HepG2 (cell line): ENCODE measurements at regions not wholly inside any gene's neighbourhood (a gene's known extent, or its start where the extent isn't known, plus 50 kb on each side); places are given as distances from the start of the nearest gene placed in this dataset.

Source experiments
- ATAC-seq: fragments of 200-7000 bp; cut with Tn5 transposase; 3 replicates; pipeline ENCODE4 v1.9.1; 2020; ENCODE audit warnings: mild to moderate bottlenecking, moderate library complexity
- BruUV-seq: library from RNA; stranded (reverse); fragments of 400-500 nt; replicated peaks from 2 replicates; lab custom pipeline; 2021; lab: Mats Ljungman, UMichigan
- CTCF ChIA-PET: fragments of 300-600 bp; formaldehyde crosslinking; extraction: SDS; loops from one replicate; lab custom pipeline; 2021; ENCODE audit warnings: low total read pairs, inconsistent platforms, low intra/inter-chr PET ratio; lab: Yijun Ruan, JAX
- POLR2A ChIA-PET: fragments of 350-600 bp; sonication (Branson Sonifier 250); formaldehyde crosslinking; loops from one replicate; lab custom pipeline; 2020; ENCODE audit warnings: antibody characterized with exemption, inconsistent platforms; lab: Yijun Ruan, JAX
- DNase-seq: peaks from one replicate; pipeline ENCODE4 v3.0.0-alpha.2; 2015; ENCODE audit warnings: low spot score
- FAIRE-seq: peaks from 3 replicates; lab custom pipeline; 2011; peaks lifted over from hg19 to GRCh38; lab: Jason Lieb, UNC
- H2AFZ ChIP-seq: one replicate; pipeline ENCODE4 v1.6.1; 2011; ENCODE audit warnings: low read length, inconsistent platforms
- H3K27ac ChIP-seq: fragments of 300-600 bp; 3 replicates; pipeline ENCODE4 v1.8.0; 2011; ENCODE audit warnings: mixed run types, mild to moderate bottlenecking, mixed read lengths, low read length, inconsistent platforms; ENCODE audit not compliant: insufficient read depth; ENCODE audit errors: extremely low read length
- H3K27me3 ChIP-seq, 2 experiments: fragments of 200-600 bp in 1 of 2; 2 replicates in 1 of 2; 3 replicates in 1 of 2; pipeline versions ENCODE4 v1.6.0 to v1.8.0; 2011; ENCODE audit warnings: low read length in 2 of 2, mild to moderate bottlenecking in 2 of 2, moderate library complexity in 2 of 2, inconsistent platforms in 1 of 2; ENCODE audit not compliant: insufficient read depth in 2 of 2, control insufficient read depth in 1 of 2
- H3K36me3 ChIP-seq, 2 experiments: fragments of 200-600 bp in 1 of 2; replicated peaks in 1 of 2; 2 replicates in 1 of 2; 3 replicates in 1 of 2; pipeline versions ENCODE4 v1.5.1 to v1.8.0; 2011; ENCODE audit warnings: low read length in 2 of 2, inconsistent platforms in 1 of 2; ENCODE audit not compliant: insufficient read depth in 2 of 2, control insufficient read depth in 1 of 2
- H3K4me1 ChIP-seq: 2 replicates; pipeline ENCODE4 v1.5.1; 2012; ENCODE audit warnings: low read length, inconsistent platforms; ENCODE audit not compliant: insufficient read depth
- H3K4me2 ChIP-seq: 2 replicates; pipeline ENCODE4 v1.6.0; 2011; ENCODE audit warnings: low read depth, low read length, inconsistent platforms
- H3K4me3 ChIP-seq, 3 experiments: fragments of 200-600 bp in 1 of 3; sonication (generic), shearing (Covaris generic) in 1 of 3; replicated peaks in 1 of 3; 2 replicates each; pipeline ENCODE4 v1.5.1; 2011 to 2016; ENCODE audit warnings: low read length in 3 of 3, inconsistent platforms in 2 of 3, low read depth in 2 of 3, mild to moderate bottlenecking in 2 of 3, control low read depth in 1 of 3, mixed read lengths in 1 of 3; ENCODE audit not compliant: insufficient read depth in 1 of 3
- H3K79me2 ChIP-seq: one replicate; pipeline ENCODE4 v1.6.1; 2011; ENCODE audit warnings: low read length, inconsistent platforms; ENCODE audit not compliant: insufficient read depth
- H3K9ac ChIP-seq: 2 replicates; pipeline ENCODE4 v1.6.0; 2011; ENCODE audit warnings: mild to moderate bottlenecking, low read depth, low read length, inconsistent platforms; ENCODE audit not compliant: insufficient read depth
- H3K9me3 ChIP-seq: 2 replicates; pipeline ENCODE4 v1.5.1; 2012; ENCODE audit warnings: mild to moderate bottlenecking, low read length
- H4K20me1 ChIP-seq: 2 replicates; pipeline ENCODE4 v1.6.0; 2011; ENCODE audit warnings: inconsistent platforms, mild to moderate bottlenecking, low read length, moderate library complexity; ENCODE audit not compliant: insufficient read depth
- ATM ChIP-seq: fragments of 450-650 bp; IDR thresholded peaks from 2 replicates; pipeline ENCODE4 v1.7.1; 2017; ENCODE audit warnings: mild to moderate bottlenecking, borderline replicate concordance
- CBX2 ChIP-seq, 2 experiments: fragments of 200-600 bp in 1 of 2; sonication (generic); formaldehyde crosslinking in 1 of 2; IDR thresholded peaks; 2 replicates each; pipeline versions ENCODE4 v1.7.0 to v1.8.1; 2018 to 2022; ENCODE audit warnings: low read depth in 2 of 2, low read length in 1 of 2, mild to moderate bottlenecking in 1 of 2, missing genetic modification reagents in 1 of 2
- DNMT3B ChIP-seq: conservative IDR thresholded peaks from 2 replicates; pipeline ENCODE4 v1.6.1; 2016; ENCODE audit warnings: missing biosample characterization, control low read depth
- EHMT2 ChIP-seq: fragments of 200-600 bp; sonication (generic); IDR thresholded peaks from 2 replicates; pipeline ENCODE4 v1.7.0; 2017; ENCODE audit warnings: antibody characterized with exemption, low read depth, low read length, borderline replicate concordance
- MAZ ChIP-seq, 2 experiments: sonication (generic) in 1 of 2; formaldehyde crosslinking in 1 of 2; IDR thresholded peaks; 2 replicates each; pipeline versions ENCODE4 v1.5.0 to v1.6.1; 2012 to 2020; ENCODE audit warnings: low read depth in 2 of 2, mild to moderate bottlenecking in 2 of 2, borderline replicate concordance in 1 of 2, improper control_type of control experiment in 1 of 2, low read length in 1 of 2, missing genetic modification reagents in 1 of 2, moderate library complexity in 1 of 2
- MXD4 ChIP-seq: IDR thresholded peaks from 2 replicates; pipeline ENCODE4 v1.6.1; 2016; ENCODE audit warnings: mild to moderate bottlenecking, missing biosample characterization, missing genetic modification reagents
- NR2F2 ChIP-seq: IDR thresholded peaks from 2 replicates; pipeline ENCODE4 v1.6.1; 2012; ENCODE audit warnings: low read depth, inconsistent platforms, borderline replicate concordance
- PPARG ChIP-seq: conservative IDR thresholded peaks from 2 replicates; pipeline ENCODE4 v1.6.1; 2016; ENCODE audit warnings: missing biosample characterization, missing genetic modification reagents
- RXRA ChIP-seq: sonication (generic); formaldehyde crosslinking; IDR thresholded peaks from 2 replicates; pipeline ENCODE4 v1.5.1; 2020; ENCODE audit warnings: missing genetic modification reagents
- SOX6 ChIP-seq, 2 experiments: fragments of 450-650 bp in 1 of 2; sonication (generic) in 1 of 2; formaldehyde crosslinking in 1 of 2; IDR thresholded peaks; 2 replicates each; pipeline versions ENCODE4 v1.4.0 to v1.6.1; 2017 to 2020; ENCODE audit warnings: antibody characterized with exemption in 1 of 2, mild to moderate bottlenecking in 1 of 2, missing genetic modification reagents in 1 of 2
- TGIF2 ChIP-seq: IDR thresholded peaks from 2 replicates; pipeline ENCODE4 v1.6.1; 2016; ENCODE audit warnings: control low read depth, missing compliant biosample characterization
- TP53 ChIP-seq: sonication (generic); formaldehyde crosslinking; conservative IDR thresholded peaks from 2 replicates; pipeline ENCODE4 v1.4.0; 2020; ENCODE audit warnings: missing genetic modification reagents
- YY1 ChIP-seq: IDR thresholded peaks from 2 replicates; pipeline ENCODE4 v1.6.1; 2011; ENCODE audit warnings: low read length, low read depth, moderate library complexity, mild to moderate bottlenecking; ENCODE audit not compliant: insufficient read depth, insufficient replicate concordance
- ZBTB44 ChIP-seq: sonication (generic); formaldehyde crosslinking; IDR thresholded peaks from 2 replicates; pipeline ENCODE4 v1.4.0; 2020; ENCODE audit warnings: missing genetic modification reagents
- ZFYVE20 ChIP-seq: sonication (generic); formaldehyde crosslinking; IDR thresholded peaks from 2 replicates; pipeline ENCODE4 v1.8.0; 2023; ENCODE audit warnings: low read depth, mild to moderate bottlenecking, moderate library complexity, missing genetic modification reagents, borderline replicate concordance
- ZNF274 ChIP-seq: sonication (generic); formaldehyde crosslinking; IDR thresholded peaks from 2 replicates; pipeline ENCODE4 v1.5.1; 2020; ENCODE audit warnings: mild to moderate bottlenecking, missing genetic modification reagents
- ZNF792 ChIP-seq: IDR thresholded peaks from 2 replicates; pipeline ENCODE4 v1.6.1; 2016
- ZSCAN22 ChIP-seq: sonication (generic); formaldehyde crosslinking; IDR thresholded peaks from 2 replicates; pipeline ENCODE4 v1.4.0; 2020; ENCODE audit warnings: mild to moderate bottlenecking, missing genetic modification reagents
- WGBS: methylation state at CpG from one replicate; pipeline ENCODE4 v1.1.6; 2017; ENCODE audit warnings: low lambda C conversion rate; 5-methylcytosine and 5-hydroxymethylcytosine counted together
- in situ Hi-C: cut with HindIII; loops from 2 replicates; pipeline ENCODE4 v1.10.0; 2017; ENCODE audit warnings: low pct_unique_long_range_greater_than_20kb; ENCODE audit not compliant: extremely low pct_ligation_motif_present
- intact Hi-C: fragments of 100-400 bp; cut with micrococcal nuclease; formaldehyde crosslinking; loops from one replicate; pipeline ENCODE4 v1.10.0; 2022; ENCODE audit not compliant: unreplicated experiment

- no peaks in the 10 kb centered on the region for H3K79me2 ChIP-seq
- FAIRE-seq, result no peak
- TF ChIP-seq ZBTB44 (no peak), SOX6 (IDR thresholded peaks at IDR 0.05) (no peak), SOX6 (CRISPR knock-in tag; IDR thresholded peaks at IDR 0.05) (no peak), DNMT3B (CRISPR knock-in tag) (no peak), TGIF2 (CRISPR knock-in tag) (no peak), EHMT2 (no peak), TP53 (CRISPR knock-in tag) (no peak), ZNF274 (CRISPR knock-in tag) (no peak), ZSCAN22 (CRISPR knock-in tag) (no peak), PPARG (no peak), CBX2 (IDR thresholded peaks at IDR 0.05; ENCODE audit: low read depth, low read length) (no peak), CBX2 (CRISPR knock-in tag; IDR thresholded peaks at IDR 0.05; ENCODE audit: low read depth) (no peak), YY1 (no peak), RXRA (no peak), MXD4 (no peak), ZFYVE20 (CRISPR knock-in tag) (no peak), NR2F2 (no peak), ATM (no peak), ZNF792 (CRISPR knock-in tag) (no peak), MAZ (IDR thresholded peaks at IDR 0.05; ENCODE audit: borderline replicate concordance, low read depth, low read length) (no peak), MAZ (CRISPR knock-in tag; IDR thresholded peaks at IDR 0.05; ENCODE audit: low read depth) (no peak)
- no peaks in the 10 kb centered on the region for H4K20me1 ChIP-seq
- H3K9me3 ChIP-seq, result no peaks in the 10 kb centered on the region
- H3K4me1 ChIP-seq, result peaks cover 28% of the 10 kb centered on the region
- no TSS peak for BruUV-seq
- no peak overlapping the region for H3K4me2 ChIP-seq
- POLR2A ChIA-PET, result no interaction called here
- intact Hi-C loops (no loop called here), in situ Hi-C loops (no loop called here)
- CTCF ChIA-PET, result no interaction called here
- DNase-seq, result no peak
- peaks cover 0 to 5% of the 10 kb centered on the region in 2 experiments; a peak in 3 of 5 replicates for H3K27me3 ChIP-seq
- H3K27ac ChIP-seq, result no peak overlapping the region
- no peak overlapping the region for H2AFZ ChIP-seq
- 26% methylated on average over 6 of the region's 13 CpGs for WGBS
- ATAC-seq, result no peak
- no peaks in the 10 kb centered on the region for H3K36me3 ChIP-seq
- H3K9ac ChIP-seq, result no peak overlapping the region
- H3K4me3 ChIP-seq, result no peak overlapping the region
Measured at GRCh38 chr18:76567835-76568445, 72.9 kb upstream of the ZNF516 start.
